ENCODE measurements at regions not wholly inside any gene's neighbourhood (a gene's known extent, or its start where the extent isn't known, plus 50 kb on each side); places are given as distances from the start of the nearest gene placed in this dataset.

DNA sequence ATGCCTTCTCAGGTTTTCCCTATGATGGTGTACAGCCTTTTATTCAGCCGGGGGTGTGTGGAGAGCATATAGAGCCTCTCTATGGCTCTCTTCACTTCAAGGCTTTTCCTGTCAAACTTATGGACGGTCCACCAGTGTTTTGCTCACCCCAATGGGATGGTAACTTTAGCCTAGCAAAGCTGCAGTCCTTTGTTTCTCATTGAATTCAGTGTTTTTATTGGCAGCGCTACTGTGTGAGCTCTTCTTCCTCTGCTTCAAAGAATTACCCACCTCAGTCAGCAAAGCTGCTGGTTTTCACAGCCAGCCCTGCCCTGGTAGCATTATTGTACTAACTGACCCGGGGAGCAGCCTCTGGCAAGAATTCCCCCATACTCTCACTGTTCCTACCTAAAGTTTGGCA, 145.3 kb upstream of the RRP15 start:
- no peak for DNase-seq (ENCODE audit: low read depth)

GRCh38 chr1:218156595-218156994, 128.5 kb upstream of the RRP15 start:
- no peak for DNase-seq (ENCODE audit: low read depth)

DNA sequence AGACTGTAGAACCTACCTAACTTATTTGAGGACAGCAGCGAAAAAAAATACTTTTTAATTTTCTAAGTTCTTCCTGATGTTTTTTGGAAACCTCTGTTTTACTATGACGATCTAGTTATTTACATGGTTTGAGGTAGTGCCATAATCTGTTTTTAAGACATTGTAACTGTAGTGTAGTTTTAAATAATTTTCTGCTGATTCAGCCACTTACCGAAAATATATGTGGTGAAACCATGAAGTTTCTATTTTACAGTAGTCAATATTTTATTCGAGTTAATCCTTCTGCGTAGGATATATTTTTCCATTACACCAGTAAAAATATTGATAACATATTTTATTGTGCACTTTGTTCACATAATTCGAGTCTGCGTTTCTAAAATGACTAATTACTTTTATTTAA, 121.7 kb upstream of the RRP15 start:
- DNase-seq (ENCODE audit: low read depth), result no peak

GRCh38 chr1:218164111-218164929, 120.8 kb upstream of the RRP15 start:
- peak; percentile 38 for DNase-seq (ENCODE audit: low read depth)

DNA sequence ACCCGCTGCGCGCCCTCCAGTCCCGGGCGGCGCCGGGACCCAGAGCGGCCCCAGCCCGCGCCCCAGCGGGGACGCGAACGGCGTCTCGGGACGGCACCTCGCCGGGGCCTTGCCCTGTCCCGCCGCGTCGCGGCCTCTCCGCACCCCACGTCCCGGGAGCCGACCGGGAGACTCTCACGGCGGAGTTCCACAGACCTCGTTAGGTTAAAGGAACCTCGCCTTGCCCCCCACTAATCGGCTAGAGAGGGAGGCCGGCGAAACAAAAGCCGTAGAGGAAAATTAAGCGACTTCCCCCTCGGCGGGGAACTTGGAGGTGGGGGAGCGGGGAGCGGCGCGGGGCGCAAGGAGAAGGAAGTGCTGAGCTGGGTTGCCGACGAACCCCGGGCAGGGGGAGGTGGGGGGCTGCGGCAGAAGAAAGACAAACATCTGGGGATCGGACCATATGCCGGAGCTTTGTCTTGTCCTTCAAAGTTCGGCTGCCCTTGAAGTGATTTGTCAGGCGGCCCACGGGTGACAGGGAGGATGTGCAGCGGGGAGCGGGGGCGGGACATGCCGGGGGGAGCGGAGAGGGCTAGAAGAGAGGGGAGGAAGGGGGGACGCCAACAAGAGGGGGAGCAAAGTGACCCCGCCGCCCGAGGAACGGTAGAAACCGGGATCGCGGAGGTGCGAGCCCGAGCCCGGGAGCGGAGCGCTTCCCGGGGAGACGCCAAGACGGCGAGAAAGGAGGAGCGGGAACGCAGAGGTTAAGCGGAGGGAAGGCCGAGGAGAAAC, 120.0 kb upstream of the RRP15 start:
- no peak for DNase-seq (ENCODE audit: low read depth)

- DNase-seq (ENCODE audit: low read depth), result no peak
These were observed 119.4 kb upstream of the RRP15 start for GRCh38 chr1:218165701-218166114.

- no peak for DNase-seq (ENCODE audit: low read depth)
These were observed 118.7 kb upstream of the RRP15 start for GRCh38 chr1:218166268-218166945.

- peak; percentile 32 for DNase-seq (ENCODE audit: low read depth)
These were observed 113.7 kb upstream of the RRP15 start for GRCh38 chr1:218171302-218171893.

GRCh38 chr1:218182455-218182854, 102.6 kb upstream of the RRP15 start:
- DNase-seq (ENCODE audit: low read depth), result no peak

DNA sequence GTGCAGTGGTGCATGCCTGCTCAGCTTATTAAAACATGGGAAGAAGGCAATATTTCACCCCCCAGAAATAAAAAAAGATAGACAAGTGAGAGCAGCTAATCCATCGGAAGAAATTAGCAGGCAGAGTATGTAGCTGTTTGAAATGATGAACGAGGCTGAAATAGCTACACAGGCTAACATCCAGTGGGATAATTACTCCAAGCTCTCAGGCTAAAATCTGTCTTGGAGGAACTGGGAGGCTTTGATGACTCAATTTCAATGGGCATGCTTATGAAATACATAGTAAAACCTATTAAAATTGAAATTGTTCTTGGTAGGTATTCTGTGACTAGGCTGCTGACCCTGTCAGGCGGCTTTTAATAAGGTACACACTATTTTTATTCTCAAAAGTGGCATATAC, 84.1 kb upstream of the RRP15 start:
- no peak for DNase-seq (ENCODE audit: low read depth)

GRCh38 chr1:218201601-218202000, 83.5 kb upstream of the RRP15 start:
- DNase-seq (ENCODE audit: low read depth), result no peak

GRCh38 chr1:218205721-218206120, 79.4 kb upstream of the RRP15 start:
- peak; percentile 1 for DNase-seq (ENCODE audit: low read depth)

DNA sequence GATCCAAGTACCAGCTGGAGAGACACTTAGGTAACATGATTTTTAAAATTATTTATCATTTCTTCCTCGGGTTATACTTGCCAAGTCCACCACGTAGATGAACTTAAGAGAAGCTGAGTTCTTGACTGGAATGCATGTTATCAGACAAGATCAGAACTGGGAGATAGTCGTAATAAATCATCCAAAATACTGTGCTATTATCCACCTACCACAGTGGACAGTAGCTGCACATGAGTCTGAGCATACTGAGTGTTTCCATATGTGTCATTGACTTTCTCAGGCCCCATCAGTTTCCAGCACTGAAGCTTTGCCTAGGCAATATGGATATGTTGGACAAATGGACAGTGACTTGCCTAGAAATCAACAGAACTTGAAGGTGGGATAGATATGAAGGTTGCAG, 77.9 kb upstream of the RRP15 start:
- no peak for DNase-seq (ENCODE audit: low read depth)

DNA sequence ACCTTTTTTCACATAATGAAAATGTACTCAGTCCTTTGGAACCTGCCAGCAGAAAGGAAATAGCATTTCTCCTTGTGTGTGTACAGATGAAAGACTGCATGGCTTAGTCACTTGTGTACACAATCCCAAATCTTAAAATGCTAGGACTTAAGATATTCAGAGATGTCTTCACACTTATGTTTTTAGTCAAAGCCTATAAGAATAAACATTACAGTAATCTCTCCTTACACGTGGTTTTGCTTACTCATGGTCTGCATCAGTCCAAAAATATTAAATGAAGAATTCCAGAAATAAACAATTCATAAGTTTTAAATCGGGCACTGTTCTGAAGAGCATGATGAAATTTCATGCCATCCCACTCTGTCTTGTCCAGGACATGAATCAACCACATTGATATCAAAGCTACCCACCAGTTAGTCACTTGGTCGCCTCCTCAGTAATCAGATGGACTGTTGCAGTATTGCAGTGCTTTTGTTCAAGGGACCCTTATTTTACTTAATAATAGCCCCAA, 75.7 kb upstream of the RRP15 start:
- DNase-seq (ENCODE audit: low read depth), result no peak

- DNase-seq (ENCODE audit: low read depth), result no peak
These were observed 73.9 kb upstream of the RRP15 start for GRCh38 chr1:218211241-218211640.

GRCh38 chr1:218217040-218217439, 68.1 kb upstream of the RRP15 start:
- no peak for DNase-seq (ENCODE audit: low read depth)

GRCh38 chr1:218219460-218219859, 65.6 kb upstream of the RRP15 start:
- no peak for DNase-seq (ENCODE audit: low read depth)

DNA sequence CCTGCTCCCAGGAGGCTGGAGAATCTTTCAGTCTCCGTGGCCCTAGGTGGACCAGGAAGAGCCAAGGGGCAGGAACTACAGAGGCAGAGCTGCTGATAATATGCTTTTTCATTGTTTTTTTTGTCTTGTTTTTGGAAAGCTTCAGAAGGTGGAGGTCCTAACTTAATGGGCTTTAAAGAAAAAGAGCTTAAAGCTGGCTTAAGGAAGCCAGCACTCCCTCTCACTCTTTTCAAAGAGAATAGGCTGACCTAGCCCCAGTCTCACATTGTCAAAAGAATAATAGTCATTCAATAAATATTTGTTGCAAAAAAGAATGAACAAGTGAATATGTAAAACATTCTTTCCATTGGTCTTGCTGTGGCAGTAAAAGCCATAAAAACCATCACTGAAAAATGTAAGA, 61.0 kb upstream of the RRP15 start:
- no peak for DNase-seq (ENCODE audit: low read depth)

DNA sequence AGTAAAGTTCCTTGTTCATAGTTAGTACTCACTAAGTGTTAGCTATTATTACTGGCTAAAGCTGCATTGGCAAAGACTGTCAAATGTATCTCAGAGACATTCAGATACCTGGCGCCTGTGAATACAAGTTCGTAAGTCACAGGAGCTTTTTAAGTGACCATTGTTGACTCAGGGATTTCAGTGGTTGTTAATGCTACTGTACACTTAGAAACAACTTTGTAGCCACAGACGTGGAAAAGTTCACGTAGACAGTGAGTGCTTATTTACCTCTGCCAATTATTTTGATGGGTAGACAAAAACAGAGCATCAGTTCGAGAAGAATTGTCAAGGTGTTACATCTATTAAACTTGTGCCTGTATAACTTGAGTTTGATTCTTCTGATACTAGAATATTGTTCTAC, 59.1 kb upstream of the RRP15 start:
- DNase-seq (ENCODE audit: low read depth), result no peak
